ENCODE measurements at regions not wholly inside any gene's neighbourhood (a gene's known extent, or its start where the extent isn't known, plus 50 kb on each side); places are given as distances from the start of the nearest gene placed in this dataset.

DNA sequence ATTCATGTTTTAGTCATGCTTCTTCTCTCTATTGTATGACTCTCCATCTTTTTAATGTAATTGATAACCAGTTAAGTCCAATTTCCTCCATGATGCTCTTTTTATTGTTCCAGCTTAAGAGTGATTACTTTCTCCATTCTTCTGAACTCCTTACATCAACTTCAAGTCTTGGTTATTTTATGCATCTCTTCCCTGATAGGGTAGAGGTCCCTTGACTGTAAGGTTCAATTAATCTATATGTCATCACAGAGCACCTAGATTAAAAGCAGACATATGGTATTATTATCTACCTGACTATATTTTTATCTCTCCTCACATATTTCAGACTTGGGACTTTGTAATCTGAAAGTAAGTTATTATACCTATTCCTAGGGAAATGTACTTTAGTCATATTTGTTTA, 853.1 kb downstream of the REEP3 start:
- TF ChIP-seq CTCF (CRISPR knock-in tag; IDR thresholded peaks at IDR 0.05): no peak
- TF ChIP-seq RAD51 (IDR thresholded peaks at IDR 0.05; ENCODE audit: borderline replicate concordance): no peak
- TF ChIP-seq SMAD1 (CRISPR knock-in tag; IDR thresholded peaks at IDR 0.05; ENCODE audit: borderline replicate concordance, low read depth): no peak
- TF ChIP-seq, protein P1, sequence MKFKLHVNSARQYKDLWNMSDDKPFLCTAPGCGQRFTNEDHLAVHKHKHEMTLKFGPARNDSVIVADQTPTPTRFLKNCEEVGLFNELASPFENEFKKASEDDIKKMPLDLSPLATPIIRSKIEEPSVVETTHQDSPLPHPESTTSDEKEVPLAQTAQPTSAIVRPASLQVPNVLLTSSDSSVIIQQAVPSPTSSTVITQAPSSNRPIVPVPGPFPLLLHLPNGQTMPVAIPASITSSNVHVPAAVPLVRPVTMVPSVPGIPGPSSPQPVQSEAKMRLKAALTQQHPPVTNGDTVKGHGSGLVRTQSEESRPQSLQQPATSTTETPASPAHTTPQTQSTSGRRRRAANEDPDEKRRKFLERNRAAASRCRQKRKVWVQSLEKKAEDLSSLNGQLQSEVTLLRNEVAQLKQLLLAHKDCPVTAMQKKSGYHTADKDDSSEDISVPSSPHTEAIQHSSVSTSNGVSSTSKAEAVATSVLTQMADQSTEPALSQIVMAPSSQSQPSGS (CRISPR knock-in tag; IDR thresholded peaks at IDR 0.05): no peak
- TF ChIP-seq ZHX1 (CRISPR knock-in tag; IDR thresholded peaks at IDR 0.05; ENCODE audit: low read depth): no peak
- TF ChIP-seq, protein P2, sequence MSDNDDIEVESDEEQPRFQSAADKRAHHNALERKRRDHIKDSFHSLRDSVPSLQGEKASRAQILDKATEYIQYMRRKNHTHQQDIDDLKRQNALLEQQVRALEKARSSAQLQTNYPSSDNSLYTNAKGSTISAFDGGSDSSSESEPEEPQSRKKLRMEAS (IDR thresholded peaks at IDR 0.05): no peak
- no peak for TF ChIP-seq ZBTB1 (CRISPR knock-in tag; IDR thresholded peaks at IDR 0.05; ENCODE audit: borderline replicate concordance)
- TF ChIP-seq MXI1 (IDR thresholded peaks at IDR 0.05; ENCODE audit: borderline replicate concordance, low read depth, low read length): no peak
- TF ChIP-seq POLR2A (IDR thresholded peaks at IDR 0.05; ENCODE audit: insufficient read depth in 1 of 2, low read depth in 2 of 2, low read length in 2 of 2): no peak
- TF ChIP-seq POGK (CRISPR knock-in tag; conservative IDR thresholded peaks at IDR 0.05): no peak
- no peak for TF ChIP-seq EP300 (IDR thresholded peaks at IDR 0.05; ENCODE audit: low read depth in 2 of 2, low read length in 2 of 2)
- no peak for TF ChIP-seq EP300 (CRISPR knock-in tag; IDR thresholded peaks at IDR 0.05; ENCODE audit: borderline replicate concordance)
- no peak for TF ChIP-seq MYC (CRISPR knock-in tag; IDR thresholded peaks at IDR 0.05; ENCODE audit: borderline replicate concordance)
- no peak for TF ChIP-seq HNRNPH1 (optimal IDR thresholded peaks at IDR 0.05; ENCODE audit: low read depth, low read length)
- no peak for TF ChIP-seq ZNF367 (CRISPR knock-in tag; IDR thresholded peaks at IDR 0.05; ENCODE audit: borderline replicate concordance)

Measured in HepG2 (cell line).